Lower leg skin (tissue), 4 donors: ENCODE measurements at regions not wholly inside any gene's neighbourhood (a gene's known extent, or its start where the extent isn't known, plus 50 kb on each side); places are given as distances from the start of the nearest gene placed in this dataset.

Source experiments
- DNase-seq, 2 donors: peaks; one replicate each; pipeline ENCODE4 v3.0.0-alpha.2; 2019; ENCODE audit warnings: low spot score in 2 of 2
- H3K4me3 ChIP-seq: fragments of 200-600 bp; sonication (generic); 2 replicates; pipeline ENCODE4 v1.5.1; 2017; ENCODE audit warnings: mild to moderate bottlenecking, low read depth; ENCODE audit not compliant: poor library complexity, severe bottlenecking
- POLR2A ChIP-seq, 2 donors: fragments of 450-650 bp; IDR thresholded peaks; one replicate each; pipeline ENCODE4 v1.6.1; 2016 to 2017; ENCODE audit warnings: antibody characterized with exemption in 2 of 2, mild to moderate bottlenecking in 1 of 2, moderate library complexity in 1 of 2
- WGBS, 2 donors: methylation state at CpG; one replicate each; pipeline ENCODE4 v1.1.5; 2018; 5-methylcytosine and 5-hydroxymethylcytosine counted together
- intact Hi-C: fragments of 100-400 bp; cut with DNase I; formaldehyde crosslinking; loops from one replicate; pipeline ENCODE4 v1.15.0; 2023; ENCODE audit warnings: low total_unique reads
- TF ChIP-seq, protein P1 (sequence below), 3 donors: fragments of 450-650 bp; IDR thresholded peaks; one replicate each; pipeline ENCODE4 v1.5.1; 2016; ENCODE audit warnings: antibody characterized with exemption in 3 of 3, mild to moderate bottlenecking in 3 of 3, moderate library complexity in 2 of 3

DNA sequence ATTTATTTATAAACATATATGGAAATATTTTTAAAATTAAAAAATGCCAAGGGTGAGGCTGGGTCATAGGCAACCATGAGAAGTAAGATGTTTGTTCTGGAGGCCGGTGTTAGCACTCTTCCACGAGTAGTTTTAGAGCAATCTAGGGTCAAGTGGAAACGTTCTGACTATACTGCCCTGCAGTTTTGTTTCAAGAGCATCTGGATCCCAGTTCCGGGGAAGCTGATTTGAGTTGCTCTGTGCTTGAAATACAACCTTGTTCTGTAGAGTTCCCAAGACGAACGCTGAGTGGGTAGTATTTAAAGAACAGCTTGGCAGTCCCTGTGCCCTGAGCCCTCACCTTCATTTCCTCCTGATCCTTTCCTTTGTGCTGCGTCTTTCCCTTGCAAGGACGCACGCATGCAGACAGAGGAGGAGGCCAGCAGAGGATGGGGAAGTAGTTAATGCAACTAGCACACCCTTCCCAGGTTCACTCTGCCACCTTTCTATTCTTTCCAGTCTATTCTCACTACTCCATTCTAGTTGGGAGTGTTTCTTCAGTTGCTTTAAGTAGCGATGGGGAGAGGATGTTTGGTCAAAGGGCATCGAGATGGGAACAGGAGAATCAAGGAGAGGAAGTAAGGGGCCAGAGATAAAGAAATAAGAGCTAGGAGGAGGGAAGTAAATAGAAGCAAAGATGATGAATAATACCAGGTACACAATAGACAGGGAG lies 68.3 kb upstream of the ZSWIM6 start:
- TF ChIP-seq, protein P1, sequence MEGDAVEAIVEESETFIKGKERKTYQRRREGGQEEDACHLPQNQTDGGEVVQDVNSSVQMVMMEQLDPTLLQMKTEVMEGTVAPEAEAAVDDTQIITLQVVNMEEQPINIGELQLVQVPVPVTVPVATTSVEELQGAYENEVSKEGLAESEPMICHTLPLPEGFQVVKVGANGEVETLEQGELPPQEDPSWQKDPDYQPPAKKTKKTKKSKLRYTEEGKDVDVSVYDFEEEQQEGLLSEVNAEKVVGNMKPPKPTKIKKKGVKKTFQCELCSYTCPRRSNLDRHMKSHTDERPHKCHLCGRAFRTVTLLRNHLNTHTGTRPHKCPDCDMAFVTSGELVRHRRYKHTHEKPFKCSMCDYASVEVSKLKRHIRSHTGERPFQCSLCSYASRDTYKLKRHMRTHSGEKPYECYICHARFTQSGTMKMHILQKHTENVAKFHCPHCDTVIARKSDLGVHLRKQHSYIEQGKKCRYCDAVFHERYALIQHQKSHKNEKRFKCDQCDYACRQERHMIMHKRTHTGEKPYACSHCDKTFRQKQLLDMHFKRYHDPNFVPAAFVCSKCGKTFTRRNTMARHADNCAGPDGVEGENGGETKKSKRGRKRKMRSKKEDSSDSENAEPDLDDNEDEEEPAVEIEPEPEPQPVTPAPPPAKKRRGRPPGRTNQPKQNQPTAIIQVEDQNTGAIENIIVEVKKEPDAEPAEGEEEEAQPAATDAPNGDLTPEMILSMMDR (IDR thresholded peaks at IDR 0.05) = no peak
- TF ChIP-seq POLR2A (IDR thresholded peaks at IDR 0.05) = no peak
- H3K4me3 ChIP-seq = no peak overlapping the region
- WGBS, 2 donors = 46 to 63% methylated on average over 11 of the region's 11 CpGs
- intact Hi-C loops = no loop called here
- DNase-seq = no peak

DNA sequence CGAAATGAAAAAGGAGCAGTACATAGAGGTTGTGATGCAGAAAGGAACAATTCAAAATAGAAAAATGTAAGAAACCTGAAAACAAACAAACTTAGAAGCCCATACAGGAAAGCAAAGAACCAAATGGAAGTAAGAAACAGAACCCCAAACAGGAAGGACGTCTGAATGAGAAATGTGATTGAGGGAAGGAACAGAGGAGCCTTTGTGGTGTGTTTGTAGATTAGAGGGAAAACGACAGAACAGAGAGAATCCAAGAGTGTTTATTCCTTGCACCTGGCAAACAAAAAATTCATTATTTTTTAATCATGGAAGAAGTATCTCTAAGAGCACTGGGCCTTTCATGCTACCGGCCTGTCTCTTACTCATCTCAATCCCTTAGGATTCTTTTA lies 67.8 kb upstream of the ZSWIM6 start:
- intact Hi-C loops = no loop called here
- TF ChIP-seq, protein P1 (IDR thresholded peaks at IDR 0.05) = no peak
- H3K4me3 ChIP-seq = no peak overlapping the region
- 68 to 70% methylated on average over 4 of the region's 4 CpGs for WGBS, 2 donors
- DNase-seq = no peak

DNA sequence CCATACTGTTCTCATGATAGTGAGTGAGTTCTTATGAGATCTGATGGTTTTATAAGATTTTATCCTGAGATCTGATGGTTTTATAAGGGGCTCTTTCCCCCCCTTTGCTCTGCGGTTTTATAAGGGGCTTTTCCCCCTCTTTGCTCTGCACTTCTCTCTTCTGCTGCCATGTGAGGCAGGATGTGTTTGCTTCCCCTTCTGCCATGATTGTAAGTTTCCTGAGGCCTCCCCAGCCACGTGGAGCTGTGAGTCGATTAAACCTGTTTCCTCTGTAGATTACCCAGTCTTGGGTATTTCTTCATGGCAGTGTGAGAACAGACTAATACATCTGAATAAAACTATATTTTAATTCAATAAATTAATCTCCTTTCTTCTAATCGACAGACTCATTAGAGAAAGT lies 64.9 kb upstream of the ZSWIM6 start:
- TF ChIP-seq POLR2A (IDR thresholded peaks at IDR 0.05) = no peak
- TF ChIP-seq, protein P1 (IDR thresholded peaks at IDR 0.05) = no peak
- no peak overlapping the region for H3K4me3 ChIP-seq
- WGBS, 2 donors = 69 to 81% methylated on average over 4 of the region's 4 CpGs
- no peak for DNase-seq
- intact Hi-C loops = no loop called here

DNA sequence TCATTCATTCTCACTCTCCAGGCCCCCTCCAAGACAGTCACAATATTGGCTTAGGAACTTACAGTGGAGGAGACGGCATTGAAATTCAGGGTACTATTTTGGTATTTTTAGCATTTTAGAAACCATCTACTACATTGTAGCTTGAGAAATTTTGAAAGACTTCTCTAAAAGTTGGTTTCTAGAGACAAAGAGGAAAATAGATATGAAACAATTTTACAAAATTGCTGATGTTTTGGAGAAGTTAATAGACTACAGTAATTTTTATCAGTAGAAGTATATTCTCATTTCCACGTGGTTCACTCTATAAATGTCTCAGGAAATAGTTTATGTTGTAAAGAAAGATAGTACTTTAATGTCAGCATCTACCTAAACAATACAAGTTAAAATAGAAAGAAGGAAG lies 63.2 kb upstream of the ZSWIM6 start:
- intact Hi-C loops = no loop called here
- no peak overlapping the region for H3K4me3 ChIP-seq
- no peak for TF ChIP-seq POLR2A (IDR thresholded peaks at IDR 0.05)
- TF ChIP-seq, protein P1 (IDR thresholded peaks at IDR 0.05) = no peak
- no peak for DNase-seq
- 59 to 62% methylated on average over 2 of the region's 2 CpGs for WGBS, 2 donors

DNA sequence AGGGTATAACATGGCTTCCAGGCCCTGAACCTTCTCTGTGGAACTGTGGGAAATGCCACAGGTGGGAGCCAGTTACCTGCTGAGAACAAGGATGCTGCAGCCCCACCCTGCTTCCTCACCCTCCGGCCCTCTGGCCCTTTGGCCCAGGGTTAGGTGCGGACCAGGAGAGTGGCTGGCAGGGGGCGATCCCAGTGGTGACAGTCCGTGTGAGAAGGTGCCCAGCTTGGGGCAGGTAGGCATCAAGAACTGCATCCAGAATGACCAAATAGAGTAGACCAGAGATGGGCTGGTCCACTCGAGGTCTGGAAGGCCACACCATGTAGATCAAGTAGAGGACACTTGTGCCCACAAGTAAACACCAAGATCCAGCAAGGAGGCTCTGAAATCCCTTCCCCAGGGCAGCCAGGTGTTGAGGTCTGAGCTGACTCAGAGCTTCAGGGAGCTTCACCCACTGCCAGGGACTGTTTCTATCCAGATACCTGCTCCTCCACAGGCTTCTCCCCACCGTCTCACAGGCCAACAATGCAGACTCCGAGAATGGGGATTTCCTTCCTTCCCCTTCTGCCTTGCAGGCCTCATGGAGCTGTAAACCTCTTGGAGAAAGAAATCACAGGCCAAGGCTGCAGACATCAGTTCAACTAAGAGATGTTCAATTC lies 61.4 kb upstream of the ZSWIM6 start:
- 77 to 80% methylated on average over 7 of the region's 7 CpGs for WGBS, 2 donors
- TF ChIP-seq, protein P1 (IDR thresholded peaks at IDR 0.05) = no peak
- TF ChIP-seq POLR2A (IDR thresholded peaks at IDR 0.05) = no peak
- DNase-seq = no peak
- intact Hi-C loops = no loop called here
- H3K4me3 ChIP-seq = no peak overlapping the region
